ENCODE measurements at regions not wholly inside any gene's neighbourhood (a gene's known extent, or its start where the extent isn't known, plus 50 kb on each side); places are given as distances from the start of the nearest gene placed in this dataset.
"Not testable (repeated sequence)": the region's sequence is repeated elsewhere in the genome, so short reads cannot be mapped to it uniquely, and the experiment has no call there.

DNA sequence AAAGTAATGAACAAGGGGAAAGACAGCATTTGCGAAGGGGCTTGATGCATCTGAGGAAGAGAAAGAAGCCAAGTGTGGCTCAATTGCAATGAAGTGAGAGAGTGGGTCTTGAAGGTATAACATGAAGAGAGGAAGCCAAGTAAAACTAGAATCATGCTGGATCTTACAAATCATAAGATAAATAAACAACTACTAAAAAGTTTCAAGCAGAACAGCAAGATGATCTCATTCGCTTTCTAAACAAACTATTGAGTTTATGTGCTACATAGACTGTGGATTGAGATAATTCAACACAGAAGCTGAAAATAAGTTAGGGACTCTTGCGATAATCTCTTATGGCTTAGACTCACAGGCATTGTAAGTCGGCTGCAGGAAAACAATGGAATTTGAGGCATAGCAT is 1310.5 kb upstream of the NRXN1 start:
- ChIA-PET CTCF (no interaction called here), POLR2A (no interaction called here)
- H3K4me1 ChIP-seq = no peaks in the 10 kb centered on the region
- ATAC-seq (no peak), DNase-seq (ENCODE audit: low read depth in 1 of 2, low spot score in 1 of 2) (no peak), FAIRE-seq (no peak)
- H3K4me2 ChIP-seq = no peak overlapping the region
- H3K27ac ChIP-seq = no peak overlapping the region
- TF ChIP-seq EP300 (IDR thresholded peaks at IDR 0.05) = no peak
- no peak for TF ChIP-seq PBX3 (IDR thresholded peaks at IDR 0.05)
- TF ChIP-seq FOSL2 (IDR thresholded peaks at IDR 0.05) = no peak
- no peak for TF ChIP-seq FOSL2 (CRISPR knock-in tag; IDR thresholded peaks at IDR 0.05)
- TF ChIP-seq HOXB5 (CRISPR knock-in tag; IDR thresholded peaks at IDR 0.05) = no peak
- no peak for TF ChIP-seq HEYL (CRISPR knock-in tag; IDR thresholded peaks at IDR 0.05)
- no peak for TF ChIP-seq MAFK (IDR thresholded peaks at IDR 0.05; ENCODE audit: partially characterized antibody)
- no peak for TF ChIP-seq TP53 (CRISPR knock-in tag; IDR thresholded peaks at IDR 0.05)
- TF ChIP-seq HDAC2 (IDR thresholded peaks at IDR 0.05) = no peak
- no peak overlapping the region for H3K4me3 ChIP-seq
- WGBS (ENCODE audit: missing lambda C conversion rate) = 40% methylated on average over 4 of the region's 4 CpGs
- peaks cover 4% of the 10 kb centered on the region; the same call in 1 of the 3 replicates for H3K9me3 ChIP-seq

GRCh38 chr2:52341732-52342131 is 1309.8 kb upstream of the NRXN1 start:
- ChIA-PET POLR2A (no interaction called here), CTCF (interaction anchor here (1.0 kb wide), 1 partner anchor 14 kb away, joined by 3 read pairs; no protein-coding TSS in a partner anchor)
- DNase-seq (ENCODE audit: low read depth in 1 of 2, low spot score in 1 of 2) (no peak), ATAC-seq (no peak), FAIRE-seq (no peak)
- Histone ChIP-seq H3K9me3 (peaks cover 4% of the 10 kb centered on the region; the same call in 1 of the 3 replicates), H3K4me1 (no peaks in the 10 kb centered on the region), H3K4me2 (no peak overlapping the region), H3K4me3 (no peak overlapping the region), H3K27ac (no peak overlapping the region)
- 42% methylated on average over 3 of the region's 3 CpGs for WGBS (ENCODE audit: missing lambda C conversion rate)
- no peak for TF ChIP-seq CHD4 (IDR thresholded peaks at IDR 0.05; ENCODE audit: borderline replicate concordance)
- TF ChIP-seq SREBF2 (IDR thresholded peaks at IDR 0.05) = no peak
- TF ChIP-seq TP53 (CRISPR knock-in tag; IDR thresholded peaks at IDR 0.05) = no peak
- TF ChIP-seq RNF2 (IDR thresholded peaks at IDR 0.05; ENCODE audit: borderline replicate concordance, low read depth) = no peak
- no peak for TF ChIP-seq TFCP2L1 (CRISPR knock-in tag; IDR thresholded peaks at IDR 0.05)
- no peak for TF ChIP-seq E2F6 (IDR thresholded peaks at IDR 0.05; ENCODE audit: borderline replicate concordance, low read depth)
- no peak for TF ChIP-seq KDM1A (IDR thresholded peaks at IDR 0.05; ENCODE audit: low read depth)
- TF ChIP-seq CEBPB (IDR thresholded peaks at IDR 0.05) = no peak
- TF ChIP-seq SMC3 (IDR thresholded peaks at IDR 0.05) = no peak
- no peak for TF ChIP-seq MYC (IDR thresholded peaks at IDR 0.05; ENCODE audit: borderline replicate concordance, low read length)
- no peak for TF ChIP-seq FOSB (CRISPR knock-in tag; IDR thresholded peaks at IDR 0.05)

DNA sequence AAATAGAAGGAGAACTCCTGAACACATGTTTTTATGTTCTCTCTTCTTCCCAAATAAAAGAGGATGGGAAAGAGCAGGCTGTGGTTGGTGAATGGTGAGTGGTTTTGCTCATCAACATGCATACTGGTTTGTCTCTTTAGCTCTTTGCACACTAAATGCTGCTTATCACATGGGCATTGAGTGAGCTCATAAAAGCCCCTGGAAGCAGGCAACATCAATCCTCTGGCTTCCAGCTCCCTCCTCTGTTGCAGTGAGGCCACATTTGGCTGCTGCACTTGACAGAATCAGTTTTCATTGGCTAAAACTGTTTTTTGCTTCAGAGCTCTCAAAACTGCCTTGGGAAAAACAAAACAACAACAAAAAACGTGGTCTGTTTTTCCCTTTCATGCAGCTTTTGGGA is 1308.2 kb upstream of the NRXN1 start:
- H3K4me1 ChIP-seq = no peaks in the 10 kb centered on the region
- TF ChIP-seq, protein P1, sequence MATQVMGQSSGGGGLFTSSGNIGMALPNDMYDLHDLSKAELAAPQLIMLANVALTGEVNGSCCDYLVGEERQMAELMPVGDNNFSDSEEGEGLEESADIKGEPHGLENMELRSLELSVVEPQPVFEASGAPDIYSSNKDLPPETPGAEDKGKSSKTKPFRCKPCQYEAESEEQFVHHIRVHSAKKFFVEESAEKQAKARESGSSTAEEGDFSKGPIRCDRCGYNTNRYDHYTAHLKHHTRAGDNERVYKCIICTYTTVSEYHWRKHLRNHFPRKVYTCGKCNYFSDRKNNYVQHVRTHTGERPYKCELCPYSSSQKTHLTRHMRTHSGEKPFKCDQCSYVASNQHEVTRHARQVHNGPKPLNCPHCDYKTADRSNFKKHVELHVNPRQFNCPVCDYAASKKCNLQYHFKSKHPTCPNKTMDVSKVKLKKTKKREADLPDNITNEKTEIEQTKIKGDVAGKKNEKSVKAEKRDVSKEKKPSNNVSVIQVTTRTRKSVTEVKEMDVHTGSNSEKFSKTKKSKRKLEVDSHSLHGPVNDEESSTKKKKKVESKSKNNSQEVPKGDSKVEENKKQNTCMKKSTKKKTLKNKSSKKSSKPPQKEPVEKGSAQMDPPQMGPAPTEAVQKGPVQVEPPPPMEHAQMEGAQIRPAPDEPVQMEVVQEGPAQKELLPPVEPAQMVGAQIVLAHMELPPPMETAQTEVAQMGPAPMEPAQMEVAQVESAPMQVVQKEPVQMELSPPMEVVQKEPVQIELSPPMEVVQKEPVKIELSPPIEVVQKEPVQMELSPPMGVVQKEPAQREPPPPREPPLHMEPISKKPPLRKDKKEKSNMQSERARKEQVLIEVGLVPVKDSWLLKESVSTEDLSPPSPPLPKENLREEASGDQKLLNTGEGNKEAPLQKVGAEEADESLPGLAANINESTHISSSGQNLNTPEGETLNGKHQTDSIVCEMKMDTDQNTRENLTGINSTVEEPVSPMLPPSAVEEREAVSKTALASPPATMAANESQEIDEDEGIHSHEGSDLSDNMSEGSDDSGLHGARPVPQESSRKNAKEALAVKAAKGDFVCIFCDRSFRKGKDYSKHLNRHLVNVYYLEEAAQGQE (IDR thresholded peaks at IDR 0.05) = no peak
- no peak for TF ChIP-seq MAZ (IDR thresholded peaks at IDR 0.05; ENCODE audit: borderline replicate concordance, low read depth, low read length)
- no peak for TF ChIP-seq POLR2A (IDR thresholded peaks at IDR 0.05; ENCODE audit: low read length)
- no peak for TF ChIP-seq BCL3 (IDR thresholded peaks at IDR 0.05)
- TF ChIP-seq FOXS1 (CRISPR knock-in tag; IDR thresholded peaks at IDR 0.05) = no peak
- no peak for TF ChIP-seq GATA3 (IDR thresholded peaks at IDR 0.05; ENCODE audit: borderline replicate concordance)
- no peak for TF ChIP-seq EHMT2 (IDR thresholded peaks at IDR 0.05; ENCODE audit: low read depth)
- TF ChIP-seq SREBF2 (IDR thresholded peaks at IDR 0.05) = no peak
- no peak for TF ChIP-seq EP300 (IDR thresholded peaks at IDR 0.05)
- TF ChIP-seq ZNF302 (CRISPR knock-in tag; IDR thresholded peaks at IDR 0.05) = no peak
- TF ChIP-seq, protein P2, sequence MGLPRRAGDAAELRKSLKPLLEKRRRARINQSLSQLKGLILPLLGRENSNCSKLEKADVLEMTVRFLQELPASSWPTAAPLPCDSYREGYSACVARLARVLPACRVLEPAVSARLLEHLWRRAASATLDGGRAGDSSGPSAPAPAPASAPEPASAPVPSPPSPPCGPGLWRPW (IDR thresholded peaks at IDR 0.05) = no peak

DNA sequence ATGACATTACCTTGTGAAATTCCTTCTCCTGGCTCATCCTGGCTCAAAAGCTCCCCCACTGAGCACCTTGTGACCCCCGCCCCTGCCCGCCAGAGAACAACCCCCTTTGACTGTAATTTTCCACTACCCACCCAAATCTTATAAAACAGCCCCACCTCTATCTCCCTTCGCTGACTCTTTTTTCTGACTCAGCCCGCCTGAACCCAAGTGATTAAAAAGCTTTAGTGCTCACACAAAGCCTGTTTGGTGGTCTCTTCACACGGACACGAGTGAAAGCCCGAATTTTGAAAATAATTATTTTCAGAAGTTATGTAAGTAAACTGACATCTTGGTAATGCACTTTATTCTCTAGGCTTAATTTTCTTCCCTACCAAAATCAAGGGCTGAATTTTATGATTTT is 1305.9 kb upstream of the NRXN1 start:
- CTCF ChIA-PET; H3K4me2 ChIP-seq; H3K4me1 ChIP-seq; DNase-seq (ENCODE audit: low read depth in 1 of 2, low spot score in 1 of 2); H3K4me3 ChIP-seq; H3K9me3 ChIP-seq; ATAC-seq; POLR2A ChIA-PET; FAIRE-seq; H3K27ac ChIP-seq: not testable (repeated sequence)
- 36% methylated on average over 7 of the region's 7 CpGs for WGBS (ENCODE audit: missing lambda C conversion rate)

More for the DNA sequence above, 1308.2 kb upstream of the NRXN1 start:
- peaks cover 4% of the 10 kb centered on the region; the same call in 1 of the 3 replicates for H3K9me3 ChIP-seq
- no peak overlapping the region for H3K27ac ChIP-seq
- DNase-seq (ENCODE audit: low read depth in 1 of 2, low spot score in 1 of 2) (no peak), ATAC-seq (no peak), FAIRE-seq (no peak)
- no peak overlapping the region for H3K4me3 ChIP-seq
- no peak overlapping the region for H3K4me2 ChIP-seq
- ChIA-PET POLR2A (no interaction called here), CTCF (no interaction called here)
- WGBS (ENCODE audit: missing lambda C conversion rate) = 4% methylated on average over 1 of the region's 1 CpG

All from A549 (cell line).